Myocyte (in vitro differentiated cells): ENCODE measurements at regions not wholly inside any gene's neighbourhood (a gene's known extent, or its start where the extent isn't known, plus 50 kb on each side); places are given as distances from the start of the nearest gene placed in this dataset.
"Not testable (repeated sequence)": the region's sequence is repeated elsewhere in the genome, so short reads cannot be mapped to it uniquely, and the experiment has no call there.

Source experiments
- DNase-seq: peaks from one replicate; pipeline ENCODE4 v3.0.0-alpha.2; 2012; ENCODE audit warnings: low read depth

DNA sequence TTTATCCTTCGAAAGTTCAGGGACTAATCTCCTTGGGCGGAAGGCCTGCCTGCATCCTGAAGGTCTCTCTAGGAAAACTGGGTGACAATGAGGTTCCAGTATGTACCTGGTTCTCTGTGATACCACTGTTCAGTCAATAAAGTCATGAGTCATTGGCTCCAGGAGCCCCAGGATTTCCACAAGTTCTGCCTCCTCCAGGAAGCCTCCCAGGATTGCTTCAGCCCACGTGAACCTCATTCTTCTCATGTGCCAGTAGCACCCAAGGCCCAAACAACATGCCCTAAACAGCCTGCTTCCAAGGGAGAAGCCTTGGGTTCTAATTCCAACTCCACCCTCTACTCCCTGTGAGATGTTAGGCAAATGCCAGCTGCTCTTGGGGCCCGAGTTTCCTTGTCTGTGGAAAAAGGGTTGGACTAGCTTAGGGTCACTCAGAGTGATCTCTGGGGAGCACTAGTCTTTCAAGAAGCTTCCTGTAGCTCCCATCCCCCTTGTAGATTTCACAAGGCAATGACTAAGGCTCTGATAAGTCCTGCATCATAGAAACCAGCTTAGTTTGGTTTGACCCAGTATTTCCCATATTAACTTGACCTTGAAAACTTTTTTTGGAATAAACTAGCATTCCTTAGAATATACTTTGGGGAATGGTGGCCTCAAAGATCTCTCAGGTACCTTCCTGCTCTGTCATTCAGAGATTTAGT lies 118.3 kb upstream of the ATP2B2 start:
- no peak for DNase-seq

DNA sequence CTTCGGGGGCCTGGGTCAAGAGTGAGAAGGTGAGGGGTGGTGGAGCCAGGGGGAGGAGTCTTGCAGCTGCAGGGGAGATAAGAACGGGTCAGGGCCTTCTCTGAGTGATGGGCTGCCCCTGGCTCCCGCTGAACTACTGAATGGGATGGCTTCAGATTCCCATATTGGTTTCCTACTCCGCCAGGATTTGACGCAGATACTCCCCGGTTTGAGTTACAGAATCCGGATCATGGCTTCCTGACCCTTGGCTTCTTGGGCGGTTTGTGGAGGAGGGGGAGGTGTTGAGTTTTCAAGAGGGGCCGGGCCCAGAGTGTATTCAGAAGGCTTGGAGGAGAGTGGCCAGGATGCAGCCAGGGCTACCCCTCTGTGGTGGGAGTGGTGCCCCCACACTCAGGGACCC lies 119.9 kb upstream of the ATP2B2 start:
- DNase-seq, result no peak

DNA sequence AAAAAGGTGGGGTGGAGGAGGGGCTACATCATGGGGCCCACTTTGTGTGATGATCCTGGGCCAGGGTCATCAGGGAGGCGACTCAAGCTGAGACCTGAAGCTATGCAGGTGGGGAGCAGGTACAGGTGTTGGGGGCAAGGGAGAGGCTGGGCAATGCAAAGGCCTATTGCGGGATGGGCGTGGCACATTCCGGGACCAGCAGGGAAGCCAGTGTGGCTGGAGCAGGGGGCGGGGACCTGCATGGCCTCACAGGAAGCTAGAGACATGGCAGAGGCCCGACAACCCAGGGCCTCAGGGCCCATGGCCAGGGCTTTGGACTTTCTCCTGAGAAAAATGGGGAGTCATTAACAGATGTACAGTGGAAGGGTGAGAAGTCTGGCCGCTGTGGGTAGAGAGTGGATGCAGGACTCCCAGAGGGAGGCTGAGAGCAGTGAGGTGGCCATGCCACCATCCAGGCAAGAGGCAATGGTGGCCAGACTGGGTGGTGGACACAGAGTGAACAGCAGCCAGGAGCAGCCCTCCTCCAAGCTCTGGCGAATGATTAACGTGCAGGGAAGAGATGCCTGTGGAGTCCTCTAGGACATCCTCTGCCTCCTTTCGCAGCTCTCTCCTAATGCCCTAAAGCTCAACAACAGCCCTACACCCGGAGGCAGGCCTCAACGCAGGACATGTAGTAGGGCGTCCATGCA lies 122.6 kb upstream of the ATP2B2 start:
- no peak for DNase-seq

DNA sequence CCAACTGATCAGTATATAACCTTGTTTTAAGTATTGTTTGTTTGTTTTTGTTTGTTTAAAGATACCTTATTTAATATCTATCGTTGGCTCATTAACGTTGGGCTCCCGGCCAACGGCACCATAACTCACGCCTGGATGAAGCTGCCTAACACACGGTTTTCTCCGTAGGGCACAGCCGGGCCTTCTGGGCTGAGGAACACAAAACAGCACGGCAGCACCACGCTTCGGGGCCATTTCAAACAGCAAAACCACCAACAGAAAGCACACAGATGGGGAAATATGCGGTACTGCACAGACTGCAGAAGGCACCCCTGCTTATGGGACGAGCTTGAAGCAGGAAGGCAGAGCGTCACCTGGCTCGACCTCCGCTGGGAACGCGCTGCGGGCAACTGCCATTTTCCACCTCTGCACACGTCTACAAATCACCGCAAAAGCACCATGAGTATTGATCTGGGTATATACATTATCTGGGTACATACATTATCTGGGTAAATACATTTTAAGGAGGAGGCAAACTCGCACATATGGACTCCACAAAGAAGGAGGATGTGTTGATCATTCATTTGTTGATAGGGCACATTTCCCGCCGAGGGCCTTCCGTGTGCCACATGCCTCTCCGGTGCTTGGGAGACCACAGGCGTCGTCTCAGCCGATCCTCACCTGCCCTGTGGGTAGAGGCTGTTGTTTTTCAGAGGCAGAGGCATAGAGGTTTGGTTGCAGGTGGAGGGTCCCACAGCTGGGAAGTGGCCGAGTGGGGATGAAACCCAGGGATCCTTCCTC lies 123.7 kb upstream of the ATP2B2 start:
- DNase-seq, result no peak

DNA sequence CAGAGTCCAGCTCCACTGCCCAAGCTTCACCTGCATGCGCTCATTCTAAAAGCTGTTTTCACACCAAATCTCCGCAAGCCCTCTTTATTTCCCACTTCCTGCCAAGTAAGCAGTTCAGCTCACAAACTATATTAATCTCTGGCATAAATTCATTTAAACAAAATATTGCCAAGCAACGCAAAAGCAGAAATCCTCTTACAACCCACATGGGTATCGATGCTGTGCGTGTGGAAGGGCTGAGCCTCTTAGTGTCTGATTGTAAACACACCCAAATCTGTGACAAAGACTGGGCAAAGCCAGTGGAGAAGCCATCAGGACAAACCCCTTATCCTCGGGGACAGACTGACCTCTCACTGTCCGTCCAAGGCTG lies 124.3 kb upstream of the ATP2B2 start:
- no peak for DNase-seq

DNA sequence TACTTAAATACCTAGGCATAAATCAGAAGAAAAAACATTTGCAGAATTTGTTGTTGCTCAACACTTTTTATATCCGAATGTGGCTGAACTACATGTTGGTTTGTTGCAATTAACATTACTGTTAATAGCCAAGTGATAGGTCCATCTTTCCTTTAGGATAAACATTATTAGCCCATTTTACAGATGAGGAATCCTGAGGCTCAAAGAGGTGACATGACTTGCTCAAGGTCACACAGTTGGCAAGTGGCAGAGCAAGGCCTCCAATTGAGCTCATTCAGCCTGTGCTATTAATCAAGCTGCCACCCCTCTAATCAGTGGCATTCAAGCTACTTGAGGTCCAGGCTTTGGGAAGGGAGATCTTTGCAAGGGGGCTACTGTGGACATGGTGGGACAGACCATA lies 125.8 kb upstream of the ATP2B2 start:
- DNase-seq, result no peak

DNA sequence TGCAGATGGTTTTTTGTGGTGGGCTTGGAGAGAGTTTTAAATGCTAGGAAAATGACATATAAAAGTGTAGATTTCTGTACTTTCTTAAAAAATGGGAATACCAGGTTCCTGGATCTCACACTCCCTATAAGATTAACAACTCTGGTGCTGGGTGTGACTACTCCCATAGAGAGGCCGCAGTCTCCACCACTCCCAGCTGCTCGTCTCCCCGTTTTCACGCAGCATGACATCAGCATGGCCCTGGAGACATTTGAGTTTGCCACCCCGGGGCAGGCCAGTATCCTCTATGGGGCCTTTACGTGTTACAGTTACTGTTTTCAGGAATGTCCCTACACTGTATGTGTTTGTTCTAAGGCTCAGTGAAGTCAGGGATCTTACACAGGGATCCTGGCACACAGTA lies 126.7 kb upstream of the ATP2B2 start:
- no peak for DNase-seq

DNA sequence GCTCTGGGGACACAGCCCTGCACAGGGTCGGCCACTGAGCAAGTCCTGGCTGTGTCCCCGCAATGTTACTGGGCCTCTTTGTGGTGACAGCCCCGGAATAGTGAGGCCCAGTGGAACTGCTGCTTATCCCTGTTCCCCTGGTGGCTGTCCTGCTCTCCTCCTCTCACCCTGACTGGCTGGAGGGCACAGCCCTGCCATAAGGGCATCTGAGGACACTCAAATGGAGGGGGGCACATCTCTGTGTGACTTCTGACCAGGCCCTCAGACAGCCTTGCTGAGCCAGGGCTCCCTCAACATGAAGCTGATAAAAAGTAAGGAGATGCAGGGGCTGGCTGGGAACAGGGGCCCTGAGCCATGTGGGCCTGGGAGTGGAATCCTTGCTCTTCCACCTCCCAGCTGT lies 127.4 kb upstream of the ATP2B2 start:
- no peak for DNase-seq

DNA sequence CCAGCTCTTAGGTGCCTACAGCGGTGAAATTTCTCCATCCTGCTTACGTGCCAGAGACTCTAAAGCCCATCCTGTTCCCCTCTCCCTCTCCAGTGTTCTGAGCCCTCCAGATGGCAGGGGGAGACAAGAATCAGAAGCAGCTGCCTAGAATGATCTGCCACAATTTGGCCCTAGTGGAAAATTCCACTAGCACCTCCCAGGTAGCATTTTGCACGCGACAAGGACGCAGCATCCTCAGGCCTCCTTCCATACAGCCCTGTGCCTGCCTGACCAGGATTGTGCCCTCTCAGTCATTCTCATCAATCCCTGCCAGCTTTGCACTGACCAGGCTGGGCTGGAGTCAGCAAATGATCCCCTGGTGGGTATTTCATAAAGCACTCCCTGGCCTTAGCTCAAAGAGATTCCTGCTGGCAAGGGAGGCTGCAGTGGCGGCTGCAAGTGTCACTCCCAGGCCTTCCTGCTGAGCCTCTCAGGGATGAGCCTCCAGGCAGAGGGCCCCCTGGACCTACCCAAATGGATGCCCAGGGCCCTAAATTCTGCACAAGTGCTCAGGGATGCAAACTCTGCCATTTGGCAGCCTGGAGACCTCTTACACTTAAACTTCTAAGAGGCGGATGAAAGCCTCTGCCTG lies 130.2 kb upstream of the ATP2B2 start:
- no peak for DNase-seq

DNA sequence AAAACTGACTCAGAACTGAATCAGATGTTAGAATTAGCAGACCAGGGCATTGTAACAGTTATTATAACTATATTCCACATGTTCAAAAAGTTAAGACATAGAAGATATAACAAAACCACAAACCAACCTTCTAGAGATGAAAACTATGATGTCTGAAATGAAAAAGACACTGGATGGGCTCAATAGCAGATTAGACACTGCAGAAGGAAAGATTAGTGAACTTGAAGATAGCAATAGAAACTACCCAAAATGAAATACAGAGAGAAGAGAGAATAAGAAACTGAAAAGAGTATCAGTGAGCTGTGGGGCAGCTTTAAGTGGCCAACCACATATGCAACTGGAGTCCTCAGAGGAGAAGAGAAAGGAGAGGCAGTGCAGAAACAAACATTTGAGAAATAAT lies 132.0 kb upstream of the ATP2B2 start:
- no peak for DNase-seq

DNA sequence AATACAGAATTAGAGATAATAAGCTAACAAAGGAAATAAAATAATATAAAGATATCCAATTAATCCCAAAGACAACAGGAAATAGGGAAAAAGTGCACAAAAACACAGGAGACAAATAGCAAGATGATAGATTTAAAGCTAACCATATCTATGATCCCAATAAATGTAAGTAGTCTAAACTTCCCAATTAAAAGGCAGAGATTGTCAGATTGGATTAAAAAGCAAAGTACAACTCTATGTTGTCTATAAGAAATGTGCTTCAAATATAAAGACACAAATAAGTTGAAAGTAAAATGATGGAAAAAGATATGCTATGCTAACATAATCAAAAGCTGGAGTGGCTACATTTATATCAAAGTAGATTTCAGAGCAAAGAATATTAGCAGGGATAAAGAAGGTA lies 133.1 kb upstream of the ATP2B2 start:
- DNase-seq, result no peak

DNA sequence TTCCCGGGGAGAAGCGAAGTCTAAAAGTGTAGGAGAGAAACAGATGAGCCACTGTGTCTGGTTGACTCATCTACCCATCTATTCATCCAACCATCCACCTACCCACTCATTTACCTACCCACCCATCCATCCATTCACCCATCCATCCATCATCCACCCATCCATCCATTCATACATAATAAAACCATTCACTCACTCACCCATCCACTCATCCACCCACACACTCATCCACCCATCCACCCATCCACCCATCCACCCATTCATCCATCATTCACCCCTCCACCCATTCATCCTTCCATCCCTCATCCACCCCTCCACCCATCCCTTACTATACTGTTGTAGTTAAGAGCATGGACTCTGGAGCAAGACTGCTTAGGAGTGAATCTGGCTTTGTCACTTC lies 136.4 kb upstream of the ATP2B2 start:
- no peak for DNase-seq

DNA sequence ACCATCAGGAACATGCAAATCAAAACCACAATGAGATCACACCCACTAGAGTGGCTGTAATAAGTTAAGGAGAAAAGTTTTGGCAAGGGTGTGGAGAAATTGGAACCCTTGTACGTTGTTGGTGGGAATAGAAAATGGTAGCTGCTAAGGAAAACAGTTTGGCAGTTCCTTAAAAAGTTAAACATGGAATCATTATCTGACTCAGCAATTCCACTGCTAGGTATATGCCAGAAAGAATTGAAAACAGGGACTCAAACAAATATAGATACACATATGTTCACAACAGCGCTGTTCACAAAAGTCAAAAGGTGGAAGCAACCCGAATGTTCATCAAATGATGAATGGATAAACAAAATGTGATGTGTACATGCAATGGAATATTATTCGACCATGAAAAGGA lies 138.8 kb upstream of the ATP2B2 start:
- DNase-seq, result no peak

DNA sequence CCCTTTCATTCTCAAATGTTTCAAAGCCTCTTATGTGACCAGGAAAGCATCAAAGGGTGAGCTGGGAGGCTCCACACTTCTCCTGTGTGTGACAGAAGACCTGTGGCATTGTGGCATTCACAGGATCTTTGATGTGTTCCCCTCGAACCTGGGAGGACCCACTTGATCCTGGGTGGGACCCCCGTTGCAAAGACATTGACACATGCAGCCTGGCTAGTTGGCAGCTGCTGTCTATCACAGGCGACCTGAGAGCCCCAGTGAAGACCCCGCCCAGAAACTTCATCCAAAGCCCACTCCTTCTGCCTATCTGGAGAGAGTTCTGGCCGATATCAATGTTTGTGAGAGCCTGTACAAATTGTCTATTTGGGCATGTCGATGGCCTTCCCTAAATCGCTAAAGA lies 140.4 kb upstream of the ATP2B2 start:
- DNase-seq, result no peak

DNA sequence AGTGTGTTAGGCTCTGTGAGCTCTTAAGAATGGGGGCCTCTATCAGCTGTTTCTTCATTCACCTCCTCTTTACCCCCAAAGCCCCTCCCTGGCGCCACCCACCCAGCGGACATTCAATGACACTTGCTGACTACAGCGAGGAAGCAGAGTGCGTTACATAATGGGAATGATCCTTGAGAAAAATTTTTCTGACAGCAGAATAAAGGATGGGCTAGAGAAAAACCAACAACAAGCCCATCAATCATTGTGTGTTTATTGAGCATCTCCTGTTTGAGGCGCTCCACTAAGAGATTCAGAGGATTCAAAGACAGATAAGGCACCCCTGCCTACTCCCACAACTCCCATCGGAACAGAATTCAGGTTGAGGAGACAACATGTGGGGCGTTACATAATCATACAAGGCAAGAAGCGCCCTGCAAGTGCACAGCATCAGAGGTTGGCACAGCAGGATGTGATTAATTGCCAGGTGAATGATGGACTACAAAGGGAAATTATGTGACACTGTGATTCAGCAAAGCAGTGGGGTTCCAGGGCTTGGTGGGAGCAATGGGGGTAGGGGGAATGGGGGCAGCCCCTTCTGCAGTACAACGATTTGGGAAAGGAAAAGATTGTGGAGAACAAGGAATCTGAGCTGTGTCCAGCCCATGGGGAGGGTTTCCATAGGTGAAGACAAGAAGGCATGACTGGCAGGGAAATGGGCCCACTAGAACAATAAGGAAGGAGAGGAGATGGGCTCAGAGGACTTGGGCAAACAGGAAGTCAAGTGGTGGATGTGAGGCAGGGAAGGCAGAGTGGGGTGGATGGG lies 141.3 kb upstream of the ATP2B2 start:
- DNase-seq, result no peak

DNA sequence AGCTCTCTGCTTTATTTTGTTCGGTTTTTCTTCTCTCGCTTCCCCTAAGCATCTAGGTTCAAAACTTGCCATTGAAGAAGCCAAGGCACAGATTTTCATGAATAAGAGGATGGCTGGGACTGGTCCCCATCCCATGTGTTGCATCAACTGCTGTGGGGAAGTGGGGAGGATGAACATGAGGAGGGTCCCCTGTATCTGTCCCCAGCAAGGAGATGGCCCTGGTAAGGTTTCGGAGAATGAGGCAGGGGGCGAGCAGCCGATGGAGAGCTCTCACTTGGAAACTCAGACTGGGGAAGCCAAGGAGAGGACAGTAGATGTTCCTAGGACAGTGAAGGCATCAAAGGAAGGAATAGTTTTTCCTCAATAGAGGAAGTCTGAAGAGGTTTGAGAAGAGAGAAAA lies 142.0 kb upstream of the ATP2B2 start:
- DNase-seq, result no peak

DNA sequence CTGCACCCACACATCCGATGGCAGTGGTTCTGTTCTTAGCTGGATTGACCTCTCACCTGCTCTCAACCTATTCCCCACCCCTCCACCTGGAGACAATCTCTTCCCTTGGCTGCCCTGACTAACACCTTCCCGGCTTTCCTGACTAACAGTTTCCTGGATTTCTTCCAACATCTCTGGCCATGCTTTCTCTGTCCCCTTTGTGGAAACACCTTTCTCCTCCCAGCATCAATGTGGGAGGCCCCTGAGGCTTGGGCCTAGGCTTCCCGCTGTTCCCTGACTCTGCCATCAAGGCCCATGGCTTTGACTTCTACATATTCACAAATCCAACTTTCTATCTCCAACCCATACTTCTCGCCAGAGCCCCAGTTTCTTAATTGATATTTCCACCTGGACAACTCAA lies 142.8 kb upstream of the ATP2B2 start:
- no peak for DNase-seq

DNA sequence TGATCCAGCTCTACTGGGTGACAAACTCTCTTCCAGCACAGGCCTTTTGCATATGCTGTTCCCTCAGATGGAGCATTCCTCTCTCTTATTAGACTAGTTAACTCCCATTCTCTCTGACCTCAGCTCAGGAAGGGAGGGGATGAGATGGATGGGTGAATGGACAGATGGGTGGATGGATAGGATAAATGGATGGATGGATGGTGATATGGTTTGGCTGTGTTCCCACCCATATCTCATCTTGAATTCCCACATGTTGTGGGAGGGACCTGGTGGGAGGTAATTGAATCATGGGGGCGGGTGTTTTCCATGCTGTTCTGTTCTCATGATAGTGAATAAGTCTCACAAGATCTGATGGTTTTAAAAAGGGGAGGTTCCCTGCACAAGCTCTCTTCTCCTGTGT lies 144.1 kb upstream of the ATP2B2 start:
- not testable (repeated sequence) for DNase-seq

DNA sequence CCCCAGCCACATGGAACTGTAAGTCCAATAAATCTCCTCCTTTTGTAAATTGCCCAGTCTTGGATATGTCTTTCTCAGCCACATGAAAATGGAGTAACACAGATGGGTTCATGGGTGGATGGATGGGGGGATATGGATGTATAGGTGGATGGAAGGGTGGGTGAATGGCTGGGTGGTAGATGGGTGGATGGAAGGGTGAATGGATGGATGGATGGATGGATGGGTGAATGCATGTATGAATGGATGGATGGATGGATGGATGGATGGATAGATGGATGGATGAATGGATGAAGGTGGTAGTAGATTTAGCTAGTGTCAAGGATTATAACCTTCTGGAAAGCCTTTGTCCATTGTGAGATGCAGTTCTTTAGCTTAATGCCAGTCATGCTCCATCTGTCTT lies 146.1 kb upstream of the ATP2B2 start:
- DNase-seq, result no peak

DNA sequence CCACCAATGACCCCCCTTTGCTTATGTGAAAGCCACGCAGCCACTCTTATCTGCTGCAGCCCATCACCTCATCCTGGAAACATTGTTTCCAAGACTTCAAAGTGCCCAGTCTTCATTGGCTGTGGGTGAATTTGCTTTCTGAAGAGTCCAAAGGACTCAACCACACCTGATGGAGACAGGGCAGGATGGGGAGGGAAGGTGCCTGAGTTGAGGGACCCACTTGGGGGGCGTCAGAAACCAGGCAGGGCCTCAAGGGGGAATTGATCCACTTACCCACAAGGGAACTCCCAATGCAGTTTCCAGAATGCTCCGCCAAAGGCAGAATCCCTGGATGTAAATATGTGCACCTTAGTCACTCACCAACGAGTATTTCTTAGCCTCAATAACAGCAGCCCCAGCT lies 147.9 kb upstream of the ATP2B2 start:
- DNase-seq, result no peak

DNA sequence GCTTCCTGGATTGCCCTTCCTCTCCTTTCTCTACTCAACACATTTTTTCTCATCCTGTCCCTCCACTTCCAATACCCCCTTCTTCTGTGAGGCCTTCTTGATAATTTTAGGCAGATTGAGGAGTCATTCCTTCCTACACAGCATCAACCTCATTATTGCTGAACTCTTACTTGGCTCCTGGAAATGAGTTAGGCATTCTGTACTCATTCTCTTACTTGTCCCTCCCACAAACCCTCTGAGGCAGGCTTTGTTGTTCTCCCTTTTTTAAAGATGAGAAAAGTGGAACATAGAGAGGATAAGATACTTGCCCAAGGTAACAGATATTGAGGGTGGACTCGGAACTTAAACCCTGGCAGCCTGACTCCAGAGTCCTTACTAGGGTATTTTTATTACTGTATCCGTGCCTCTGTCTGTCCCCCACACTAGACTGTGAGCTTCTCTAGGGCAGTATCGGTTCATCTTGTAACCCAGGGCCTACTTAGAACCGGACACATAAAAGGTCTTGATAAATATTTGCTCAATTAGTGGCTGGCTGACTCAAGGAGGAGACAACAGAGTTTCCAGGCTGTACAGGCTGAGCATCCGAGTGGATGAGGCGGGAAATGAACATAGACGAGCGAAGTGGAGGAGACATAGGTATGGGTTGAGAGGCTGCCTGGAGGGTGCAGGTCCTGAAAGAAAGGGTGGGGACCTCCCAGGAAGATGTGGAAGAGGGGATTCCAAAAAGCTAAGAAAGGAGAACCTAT lies 148.7 kb upstream of the ATP2B2 start:
- DNase-seq, result no peak
